Lung microvascular endothelial cell (primary cell): ENCODE measurements at regions not wholly inside any gene's neighbourhood (a gene's known extent, or its start where the extent isn't known, plus 50 kb on each side); places are given as distances from the start of the nearest gene placed in this dataset.

Source experiments
- DNase-seq, 2 donors: peaks; one replicate each; pipeline versions ENCODE4 v3.0.0 to v3.0.0-alpha.2; 2010; ENCODE audit warnings: low read depth in 2 of 2

- DNase-seq = no peak
Measured at GRCh38 chr7:80348223-80348622, 163.6 kb downstream of the GNAT3 start.

GRCh38 chr7:80347173-80347572 lies 164.7 kb downstream of the GNAT3 start:
- DNase-seq = no peak

- DNase-seq = no peak
Measured at GRCh38 chr7:80346704-80347103, 165.2 kb downstream of the GNAT3 start.

GRCh38 chr7:80335511-80336231 lies 176.2 kb downstream of the GNAT3 start:
- peak; percentile 73 to 84 for DNase-seq

GRCh38 chr7:80334908-80335307 lies 177.0 kb downstream of the GNAT3 start:
- DNase-seq = no peak

- no peak for DNase-seq
Measured at GRCh38 chr7:80334196-80334595, 177.7 kb downstream of the GNAT3 start.

GRCh38 chr7:80333040-80333439 lies 178.8 kb downstream of the GNAT3 start:
- peak in 1 of 2 donors; percentile 10 for DNase-seq

- DNase-seq = peak in 1 of 2 donors; percentile 19
Measured at GRCh38 chr7:80330434-80330833, 181.4 kb downstream of the GNAT3 start.

- peak; percentile 33 to 90 for DNase-seq
Measured at GRCh38 chr7:80324032-80324431, 187.8 kb downstream of the GNAT3 start.

- no peak for DNase-seq
Measured at GRCh38 chr7:80319461-80319860, 184.8 kb downstream of the GNAI1 start.

- DNase-seq = no peak
Measured at GRCh38 chr7:80318081-80318480, 183.4 kb downstream of the GNAI1 start.

- peak; percentile 19 to 43 for DNase-seq
Measured at GRCh38 chr7:80316811-80317210, 182.2 kb downstream of the GNAI1 start.

GRCh38 chr7:80313716-80314115 lies 179.1 kb downstream of the GNAI1 start:
- DNase-seq = no peak

GRCh38 chr7:80313067-80313626 lies 178.5 kb downstream of the GNAI1 start:
- DNase-seq = peak; percentile 9 to 47

GRCh38 chr7:80312139-80312661 lies 177.6 kb downstream of the GNAI1 start:
- DNase-seq = peak; percentile 99

- peak in 1 of 2 donors; percentile 15 for DNase-seq
Measured at GRCh38 chr7:80311313-80311712, 176.7 kb downstream of the GNAI1 start.

GRCh38 chr7:80309971-80310549 lies 175.4 kb downstream of the GNAI1 start:
- DNase-seq = no peak

- DNase-seq = no peak
Measured at GRCh38 chr7:80309377-80309776, 174.7 kb downstream of the GNAI1 start.

GRCh38 chr7:80307227-80307856 lies 172.7 kb downstream of the GNAI1 start:
- peak; percentile 62 to 92 for DNase-seq

GRCh38 chr7:80303315-80303714 lies 168.7 kb downstream of the GNAI1 start:
- DNase-seq = no peak

- no peak for DNase-seq
Measured at GRCh38 chr7:80302636-80303035, 168.0 kb downstream of the GNAI1 start.

GRCh38 chr7:80302078-80302477 lies 167.4 kb downstream of the GNAI1 start:
- no peak for DNase-seq
